PFSK-1 (cell line): ENCODE measurements at regions not wholly inside any gene's neighbourhood (a gene's known extent, or its start where the extent isn't known, plus 50 kb on each side); places are given as distances from the start of the nearest gene placed in this dataset.

Experiments used
- FOXP2 ChIP-seq: optimal IDR thresholded peaks from 2 replicates; pipeline ENCODE3; 2011; ENCODE audit warnings: borderline replicate concordance, control low read depth, inconsistent platforms; ENCODE audit not compliant: insufficient read depth; ENCODE audit errors: extremely low read length, extremely low read depth
- POLR2AphosphoS5 ChIP-seq: IDR thresholded peaks from 2 replicates; pipeline ENCODE4 v1.6.1; 2012; ENCODE audit warnings: low read depth, mild to moderate bottlenecking, control low read depth, low read length, moderate library complexity
- REST ChIP-seq, 2 experiments: IDR thresholded peaks; 2 replicates each; pipeline versions ENCODE4 v1.6.1 to v1.8.0; 2011 to 2012; ENCODE audit warnings: low read depth in 2 of 2, low read length in 2 of 2, control low read depth in 1 of 2, inconsistent platforms in 1 of 2, mild to moderate bottlenecking in 1 of 2, moderate library complexity in 1 of 2; ENCODE audit not compliant: insufficient read depth in 1 of 2
- SIN3A ChIP-seq: IDR thresholded peaks from 2 replicates; pipeline ENCODE4 v1.6.1; 2012; ENCODE audit warnings: mild to moderate bottlenecking, low read length, moderate library complexity, borderline replicate concordance; ENCODE audit not compliant: insufficient read depth
- TAF1 ChIP-seq: IDR thresholded peaks from 2 replicates; pipeline ENCODE4 v1.6.1; 2012; ENCODE audit warnings: low read length, control low read depth, borderline replicate concordance; ENCODE audit not compliant: insufficient read depth

- TF ChIP-seq TAF1 = no peak
- no peak for TF ChIP-seq SIN3A
- no peak for TF ChIP-seq REST (IDR thresholded peaks at IDR 0.05; ENCODE audit: insufficient read depth in 1 of 2, low read depth in 2 of 2, low read length in 2 of 2)
- no peak for TF ChIP-seq FOXP2
These were observed 69.3 kb upstream of the BLCAP start for GRCh38 chr20:37596890-37597536.

DNA sequence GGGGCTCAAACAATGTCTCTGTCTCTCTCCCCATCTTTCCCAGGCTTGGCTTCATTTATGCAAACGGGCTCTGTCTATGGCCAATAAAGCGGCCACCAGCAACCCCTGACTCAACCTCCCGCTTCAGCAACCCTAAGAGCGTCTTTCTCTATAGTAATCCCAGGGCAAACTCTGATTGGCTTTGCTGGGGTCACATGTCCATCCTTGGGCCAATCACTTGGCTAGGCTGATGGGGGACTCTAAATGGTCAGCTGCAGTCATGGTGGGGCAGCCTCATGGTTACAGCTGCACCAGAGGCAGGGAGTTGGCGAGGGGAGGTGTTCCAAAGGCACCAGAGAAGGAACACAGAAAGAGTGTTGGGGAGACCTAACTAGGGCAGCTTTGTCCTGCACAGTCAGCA, 68.5 kb upstream of the BLCAP start:
- no peak for TF ChIP-seq REST (IDR thresholded peaks at IDR 0.05; ENCODE audit: insufficient read depth in 1 of 2, low read depth in 2 of 2, low read length in 2 of 2)
- TF ChIP-seq SIN3A = no peak
- TF ChIP-seq FOXP2 = no peak
- no peak for TF ChIP-seq TAF1
- no peak for TF ChIP-seq POLR2AphosphoS5

- TF ChIP-seq FOXP2 = no peak
- no peak for TF ChIP-seq REST (IDR thresholded peaks at IDR 0.05; ENCODE audit: insufficient read depth in 1 of 2, low read depth in 2 of 2, low read length in 2 of 2)
- no peak for TF ChIP-seq POLR2AphosphoS5
- no peak for TF ChIP-seq TAF1
- no peak for TF ChIP-seq SIN3A
These were observed 66.0 kb upstream of the BLCAP start for GRCh38 chr20:37593710-37594109.

- TF ChIP-seq POLR2AphosphoS5 (no peak), FOXP2 (no peak), SIN3A (no peak), TAF1 (no peak), REST (IDR thresholded peaks at IDR 0.05; ENCODE audit: insufficient read depth in 1 of 2, low read depth in 2 of 2, low read length in 2 of 2) (no peak)
These were observed 63.3 kb upstream of the BLCAP start for GRCh38 chr20:37590938-37591490.

GRCh38 chr20:37586078-37586477, 58.4 kb upstream of the BLCAP start:
- TF ChIP-seq SIN3A (no peak), FOXP2 (no peak), POLR2AphosphoS5 (no peak), REST (IDR thresholded peaks at IDR 0.05; ENCODE audit: insufficient read depth in 1 of 2, low read depth in 2 of 2, low read length in 2 of 2) (no peak), TAF1 (no peak)
